NCI-H128 (cell line): ENCODE measurements at regions not wholly inside any gene's neighbourhood (a gene's known extent, or its start where the extent isn't known, plus 50 kb on each side); places are given as distances from the start of the nearest gene placed in this dataset.
A peak's percentile ranks its signal among the peaks of the same experiment; 100 is the strongest.

Source experiments
- DNase-seq: peaks from one replicate; lab custom pipeline; 2025; ENCODE audit not compliant: unreplicated experiment; lab: John Stamatoyannopoulos, UW

DNA sequence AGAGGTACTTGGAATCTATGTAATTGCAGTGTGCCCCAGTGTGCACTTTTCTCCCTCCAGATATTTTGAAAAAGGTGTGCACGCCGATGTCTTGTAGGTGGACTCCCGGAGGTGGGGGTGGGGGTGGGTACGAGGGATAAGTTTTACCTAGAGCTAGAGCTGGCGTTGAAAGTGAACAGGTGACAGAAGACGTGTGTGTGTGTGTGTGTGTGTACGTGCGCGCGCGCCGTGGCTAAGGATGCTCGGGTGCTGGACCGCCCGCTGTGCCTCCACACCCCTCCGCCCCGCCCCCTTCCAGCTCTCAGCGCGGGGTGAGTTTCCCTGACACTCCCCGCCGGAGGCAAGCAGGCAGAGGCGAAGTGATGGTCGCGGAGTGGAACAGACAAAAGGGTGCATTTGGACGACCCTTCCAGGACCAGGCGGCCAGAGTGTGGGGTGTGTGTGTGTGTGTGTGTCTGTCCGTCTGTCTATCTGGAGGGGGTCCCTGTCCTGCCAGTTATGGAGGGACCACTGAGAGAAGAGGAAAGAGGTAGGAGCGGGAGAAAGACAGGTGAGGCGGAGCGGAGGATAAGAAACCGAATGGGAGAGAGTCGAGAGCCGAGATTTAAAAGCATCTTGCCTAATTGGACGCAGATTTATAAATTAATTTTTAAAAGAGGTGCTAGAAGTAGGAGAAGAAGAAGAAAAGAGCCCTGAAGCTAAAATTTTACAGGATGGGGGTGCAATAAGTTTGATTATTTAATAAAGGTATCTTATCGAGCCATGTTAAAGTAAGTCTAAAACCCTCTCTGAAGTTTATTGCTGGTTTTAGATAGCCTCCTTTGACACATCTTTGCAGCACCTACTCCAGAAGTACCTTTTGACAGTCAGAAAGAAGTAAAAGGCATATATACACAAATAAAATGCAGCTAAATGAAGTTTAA lies 335.8 kb upstream of the THRB start:
- peak; percentile 19 for DNase-seq

DNA sequence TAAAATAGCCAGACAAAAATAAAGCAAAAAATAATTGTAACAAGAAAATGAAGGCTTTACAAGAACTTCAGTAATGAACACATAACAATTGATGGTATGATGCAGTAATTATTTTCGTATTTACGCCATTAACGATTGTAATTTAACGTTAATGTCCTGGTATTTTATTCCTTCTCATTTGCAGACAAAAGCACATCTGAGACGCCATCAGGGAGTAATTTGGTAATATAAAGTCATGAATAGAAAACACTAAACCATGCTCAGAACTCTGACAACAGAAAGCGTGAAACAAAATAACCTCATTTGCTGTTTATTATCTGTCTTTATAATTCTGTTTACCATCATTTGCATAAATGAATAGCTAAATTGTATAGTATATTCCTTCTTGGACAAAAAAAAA lies 336.6 kb upstream of the THRB start:
- DNase-seq = no peak

- DNase-seq = no peak
Measured at GRCh38 chr3:24832891-24833290, 338.2 kb upstream of the THRB start.

DNA sequence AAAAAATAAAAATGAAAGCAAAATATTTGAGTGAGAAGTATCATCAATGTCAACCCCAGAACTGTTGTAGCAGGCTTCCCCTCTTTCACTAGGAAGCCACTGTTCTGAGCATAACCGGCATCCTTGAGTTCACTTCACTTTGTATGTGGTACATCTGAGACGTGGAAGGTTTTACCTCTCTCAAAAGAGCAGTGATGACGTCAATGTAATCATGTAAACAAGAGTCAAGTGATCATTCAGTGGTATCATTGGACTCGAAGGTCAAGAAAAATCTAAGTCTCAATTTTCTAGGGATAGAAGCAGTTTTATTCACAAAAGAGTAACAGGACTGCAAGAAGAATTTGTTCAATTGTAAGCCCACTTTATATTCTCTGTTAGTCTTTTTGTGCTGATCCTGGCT lies 339.8 kb upstream of the THRB start:
- no peak for DNase-seq

- DNase-seq = no peak
Measured at GRCh38 chr3:24835510-24835909, 340.9 kb upstream of the THRB start.

- DNase-seq = no peak
Measured at GRCh38 chr3:24837601-24838000, 343.0 kb upstream of the THRB start.

- DNase-seq = no peak
Measured at GRCh38 chr3:24838533-24838932, 343.9 kb upstream of the THRB start.

DNA sequence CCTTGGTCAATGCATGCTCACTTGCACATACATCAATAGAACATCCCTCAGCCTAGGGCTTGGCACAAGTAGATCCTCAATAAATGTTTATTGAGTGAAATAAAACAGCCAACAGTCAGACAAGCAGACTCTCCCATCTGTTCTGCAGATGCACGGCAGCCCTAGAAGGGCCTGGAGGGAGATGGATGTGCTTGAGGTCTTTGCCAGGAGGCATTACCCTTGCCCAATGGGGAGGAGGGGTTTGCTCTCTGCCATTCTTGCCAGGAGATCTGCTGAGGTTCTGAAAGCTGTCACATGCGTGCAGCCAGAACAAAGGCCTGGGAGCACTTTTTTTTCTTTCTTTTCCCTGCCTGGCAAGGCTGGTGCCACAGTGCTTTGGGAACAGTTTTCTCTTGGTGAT lies 349.3 kb upstream of the THRB start:
- DNase-seq = no peak

GRCh38 chr3:24845524-24846155 lies 351.0 kb upstream of the THRB start:
- DNase-seq = no peak

DNA sequence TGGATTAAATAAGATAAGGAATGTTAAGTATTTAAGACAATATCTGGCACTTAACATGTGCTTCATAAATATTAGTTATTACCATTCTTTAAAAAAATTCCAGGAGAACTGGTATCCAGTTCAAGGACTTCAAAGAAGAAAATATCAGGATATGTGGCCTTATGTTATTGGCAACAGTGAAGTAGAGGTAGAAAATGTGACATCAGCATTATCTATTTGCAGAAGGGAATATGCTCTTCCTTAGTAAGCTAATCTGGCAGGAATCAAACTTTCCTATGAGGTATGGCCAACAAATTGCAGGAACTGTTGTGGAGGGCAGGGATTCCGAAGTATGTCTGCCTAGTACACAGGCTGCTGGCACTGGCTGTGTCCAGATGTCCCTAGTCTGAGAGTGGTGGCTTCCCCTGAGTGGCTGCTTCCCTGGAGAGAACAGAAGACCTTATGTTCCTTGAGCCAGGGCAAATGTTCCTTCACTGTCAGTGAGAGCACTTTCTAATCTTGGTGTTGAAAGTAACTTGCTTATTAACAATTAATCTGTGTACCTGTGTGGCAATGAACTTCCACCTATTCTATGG lies 351.7 kb upstream of the THRB start:
- DNase-seq = no peak

GRCh38 chr3:24850245-24850644 lies 355.6 kb upstream of the THRB start:
- DNase-seq = no peak

DNA sequence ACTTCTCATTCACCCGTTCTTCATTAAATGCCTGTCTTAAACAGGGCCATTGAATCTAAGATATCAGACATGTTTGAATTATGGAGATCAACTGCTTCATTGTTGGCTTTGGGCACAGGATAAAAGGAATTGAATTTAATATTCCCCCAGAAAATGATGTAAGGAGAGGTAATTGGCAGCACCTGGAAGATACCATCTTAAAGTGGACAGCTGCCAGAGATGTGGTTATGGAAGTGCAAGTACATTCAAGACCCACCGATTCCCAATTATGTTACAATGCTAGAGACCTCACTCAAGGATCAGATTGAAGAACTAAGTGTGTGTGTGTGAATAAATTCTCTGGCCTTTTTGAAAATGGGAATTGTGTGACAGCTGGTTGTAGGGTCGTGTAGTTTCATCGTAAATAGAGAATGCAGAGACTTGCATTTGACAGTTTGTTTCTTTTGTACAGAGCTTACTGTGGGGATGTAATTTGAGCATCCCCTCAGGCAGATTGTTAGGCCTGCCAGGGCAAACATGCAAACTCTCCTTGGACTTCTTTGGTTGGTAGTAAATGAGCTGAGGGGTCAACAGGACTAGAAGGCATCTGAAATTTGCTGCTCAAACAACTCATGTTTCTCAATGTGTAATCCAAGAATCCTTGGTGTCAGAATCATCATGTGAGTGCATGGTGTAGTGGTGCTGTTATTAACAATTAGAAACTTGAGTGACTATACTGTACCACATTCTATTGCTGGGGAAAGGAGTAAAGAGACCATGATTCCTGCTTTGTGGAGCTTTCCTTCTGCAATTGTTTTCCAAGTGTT lies 359.2 kb upstream of the THRB start:
- DNase-seq = no peak

DNA sequence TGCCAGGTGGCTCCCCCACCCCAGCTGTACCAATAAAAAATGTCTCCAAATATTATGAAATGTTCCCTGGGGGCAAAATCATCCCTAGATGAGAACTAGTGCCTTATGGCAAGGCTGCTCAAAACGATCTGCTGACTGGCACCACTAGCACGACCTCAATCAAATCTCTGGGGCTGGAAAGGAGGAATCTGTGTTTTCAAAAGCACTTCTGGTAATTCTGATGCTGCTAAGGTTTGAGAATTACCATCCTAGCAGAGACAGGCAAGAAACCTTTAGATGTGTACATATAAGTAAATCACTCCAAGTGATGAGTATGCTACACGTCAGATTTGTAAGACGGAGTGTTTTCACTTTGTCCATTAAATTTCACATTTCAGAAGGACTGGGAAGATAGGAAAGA lies 360.1 kb upstream of the THRB start:
- DNase-seq = no peak

- no peak for DNase-seq
Measured at GRCh38 chr3:24857945-24858344, 363.3 kb upstream of the THRB start.

- no peak for DNase-seq
Measured at GRCh38 chr3:24863215-24863614, 368.6 kb upstream of the THRB start.

DNA sequence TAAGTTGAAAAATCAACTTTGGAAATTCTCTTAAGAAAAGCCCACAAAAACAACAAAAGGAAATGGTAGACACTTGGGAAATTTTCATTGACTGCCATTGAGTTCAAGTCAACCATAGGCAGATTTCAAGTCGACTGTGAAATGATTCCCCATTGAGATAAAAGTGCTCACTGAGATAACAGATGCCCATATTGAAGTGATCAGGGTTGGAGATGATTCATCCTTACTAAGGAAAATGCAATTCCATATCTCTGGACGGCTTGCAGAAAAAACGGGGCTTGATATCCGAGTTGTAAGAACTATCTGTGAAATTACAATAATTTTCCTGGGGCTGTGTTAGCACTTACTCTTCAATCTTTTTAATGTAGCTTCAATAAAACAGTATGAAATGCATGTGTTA lies 373.1 kb upstream of the THRB start:
- no peak for DNase-seq

GRCh38 chr3:24881239-24881638 lies 386.6 kb upstream of the THRB start:
- no peak for DNase-seq

GRCh38 chr3:24886501-24886900 lies 391.9 kb upstream of the THRB start:
- no peak for DNase-seq

- DNase-seq = no peak
Measured at GRCh38 chr3:24890012-24890411, 395.4 kb upstream of the THRB start.

- no peak for DNase-seq
Measured at GRCh38 chr3:24899373-24899772, 404.7 kb upstream of the THRB start.

GRCh38 chr3:24899901-24900603 lies 405.4 kb upstream of the THRB start:
- DNase-seq = no peak
